Heart right ventricle (tissue), 16 donors: ENCODE measurements at regions not wholly inside any gene's neighbourhood (a gene's known extent, or its start where the extent isn't known, plus 50 kb on each side); places are given as distances from the start of the nearest gene placed in this dataset.

Experiments
- ATAC-seq, 8 donors: fragments of 200-7000 bp; cut with Tn5 transposase; one replicate each; pipeline ENCODE4 v1.9.1; 2020; ENCODE audit warnings: mild to moderate bottlenecking in 8 of 8, moderate library complexity in 8 of 8, moderate number of reproducible peaks in 1 of 8
- DNase-seq, 2 donors: peaks; one replicate each; pipeline ENCODE4 v3.0.0-alpha.2; 2020
- H3K27ac ChIP-seq, 10 donors: fragments of 200-600 bp; sonication (generic) in 2 of 10; one replicate each; pipeline versions ENCODE4 v1.5.0 to v1.8.0; 2020 to 2022; ENCODE audit warnings: mild to moderate bottlenecking in 3 of 10
- H3K27me3 ChIP-seq, 7 donors: fragments of 200-600 bp; one replicate each; pipeline ENCODE4 v1.8.0; 2021 to 2022; ENCODE audit warnings: mild to moderate bottlenecking in 2 of 7
- H3K36me3 ChIP-seq, 9 donors: fragments of 200-600 bp; sonication (generic) in 1 of 9; one replicate each; pipeline versions ENCODE4 v1.5.0 to v1.8.0; 2020 to 2022; ENCODE audit warnings: mild to moderate bottlenecking in 2 of 9
- H3K4me1 ChIP-seq, 9 donors: fragments of 200-600 bp; sonication (generic) in 1 of 9; one replicate each; pipeline versions ENCODE4 v1.5.0 to v1.8.0; 2020 to 2022; ENCODE audit warnings: mild to moderate bottlenecking in 4 of 9
- H3K4me3 ChIP-seq, 10 donors: fragments of 200-600 bp; sonication (generic) in 2 of 10; one replicate each; pipeline versions ENCODE4 v1.5.0 to v1.8.0; 2020 to 2022; ENCODE audit warnings: mild to moderate bottlenecking in 7 of 10, moderate library complexity in 2 of 10
- H3K9me3 ChIP-seq, 11 donors: fragments of 200-600 bp in 10 of 11; sonication (generic) in 2 of 11; one replicate each; pipeline versions ENCODE4 v1.5.0 to v1.8.0; 2013 to 2022; ENCODE audit warnings: mild to moderate bottlenecking in 2 of 11, control low read depth in 1 of 11, moderate library complexity in 1 of 11
- WGBS, 2 donors: extraction: QIAGEN DNeasy Blood & Tissue Kit; methylation state at CpG; one replicate each; pipeline ENCODE4 v1.1.7; 2013; ENCODE audit warnings: inconsistent platforms in 1 of 2; 5-methylcytosine and 5-hydroxymethylcytosine counted together
- intact Hi-C, 10 donors: fragments of 100-400 bp; cut with DNase I; formaldehyde crosslinking; loops; one replicate each; pipeline versions ENCODE4 v1.11.1 to v1.14.2; 2022
- TF ChIP-seq, protein P1 (sequence below), 9 donors: fragments of 200-600 bp; sonication (generic) in 2 of 9; IDR thresholded peaks; one replicate each; pipeline versions ENCODE4 v1.5.0 to v1.8.0; 2021 to 2022; ENCODE audit warnings: antibody characterized with exemption in 9 of 9, mild to moderate bottlenecking in 5 of 9, moderate library complexity in 1 of 9
- donor health status: Arrhythmogenic right ventricular cardiomyopathy.
- donor health status: ischemic (EF 13 %, LVEDD 7.1; RV severe dilation, severe dysfunction).
- donor health status: healthy with polysubstance abuse.
- donor health status: DM: no; HTN: yes; CAD: no.
- donor health status: DM: no; HTN: no; CAD: no.
- donor health status: ischemic (EF 25% LVEDD 6.9; RV normal size, moderate dysfunction).
- donor health status: ischemic (EF 25% LVEDD 5.7; RV mildly dilated, moderate dysfunction).
- donor health status: healthy.
- donor health status: DM: yes; HTN: yes; CAD: no.
- donor health status: Ischemic cardiomyopathy.
- donor health status: ischemic (EF 35%, LVEDD 5.7; RV mildly dilated, moderate dysfunction).
- donor health status: nonischemic (EF 11% LVEDD 7.7; RV severe dilation, severe dysfunction).
- donor health status: DM: yes; HTN: yes; CAD: no.
- donor health status: PGD.
- donor health status: ischemic (EF 29% LVEDD 5.4; RV normal size, mild dysfunction).
- donor health status: nonischemic (EF 23%, LVEDD 6.1; RV moderate dilation, normal function).

DNA sequence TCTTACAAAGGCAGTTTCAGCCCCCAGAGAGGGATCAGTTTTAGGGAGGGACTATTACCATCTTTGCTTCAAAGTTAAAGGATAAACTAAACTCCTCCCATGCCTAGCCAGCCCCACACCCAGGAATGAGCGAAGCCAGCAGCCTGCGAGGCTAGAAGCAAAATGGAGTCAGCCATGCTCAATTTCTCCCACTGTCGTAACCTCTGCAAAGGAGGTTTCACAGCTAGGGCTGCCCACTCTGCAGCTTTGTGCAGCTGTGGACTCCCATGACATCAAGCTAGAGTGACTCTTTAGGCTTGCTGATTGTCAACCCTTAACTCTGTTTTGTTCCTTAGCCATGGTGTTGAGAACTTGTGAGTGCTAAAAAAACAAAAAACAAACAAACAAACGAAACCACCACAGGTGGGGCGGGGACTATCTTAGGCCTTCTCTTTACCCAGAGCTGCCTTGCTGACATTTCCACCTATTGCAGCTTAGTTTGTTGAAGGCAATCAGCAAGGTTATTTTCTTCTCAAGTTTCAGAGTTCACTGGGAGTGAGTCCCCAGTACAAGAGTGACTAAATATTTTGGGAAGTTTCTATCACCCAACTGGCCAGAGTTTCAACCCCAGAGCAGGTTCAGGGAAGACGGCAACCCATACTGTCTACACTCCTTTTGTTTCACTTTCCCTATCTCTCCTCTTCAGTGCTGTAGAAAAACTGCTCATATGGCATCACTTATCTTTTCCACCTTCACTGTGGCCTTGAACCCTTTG is 592.1 kb downstream of the XIRP2 start:
- no peak overlapping the region for H3K27ac ChIP-seq
- H3K27me3 ChIP-seq: no peaks in the 10 kb centered on the region
- no peaks in the 10 kb centered on the region for H3K36me3 ChIP-seq
- no peak overlapping the region for H3K4me3 ChIP-seq
- intact Hi-C loops: no loop called here
- ATAC-seq (no peak), DNase-seq (no peak)
- H3K9me3 ChIP-seq: no peaks in the 10 kb centered on the region
- WGBS, 2 donors: 80 to 85% methylated on average over 6 of the region's 6 CpGs
- H3K4me1 ChIP-seq: no peaks in the 10 kb centered on the region
- TF ChIP-seq, protein P1, sequence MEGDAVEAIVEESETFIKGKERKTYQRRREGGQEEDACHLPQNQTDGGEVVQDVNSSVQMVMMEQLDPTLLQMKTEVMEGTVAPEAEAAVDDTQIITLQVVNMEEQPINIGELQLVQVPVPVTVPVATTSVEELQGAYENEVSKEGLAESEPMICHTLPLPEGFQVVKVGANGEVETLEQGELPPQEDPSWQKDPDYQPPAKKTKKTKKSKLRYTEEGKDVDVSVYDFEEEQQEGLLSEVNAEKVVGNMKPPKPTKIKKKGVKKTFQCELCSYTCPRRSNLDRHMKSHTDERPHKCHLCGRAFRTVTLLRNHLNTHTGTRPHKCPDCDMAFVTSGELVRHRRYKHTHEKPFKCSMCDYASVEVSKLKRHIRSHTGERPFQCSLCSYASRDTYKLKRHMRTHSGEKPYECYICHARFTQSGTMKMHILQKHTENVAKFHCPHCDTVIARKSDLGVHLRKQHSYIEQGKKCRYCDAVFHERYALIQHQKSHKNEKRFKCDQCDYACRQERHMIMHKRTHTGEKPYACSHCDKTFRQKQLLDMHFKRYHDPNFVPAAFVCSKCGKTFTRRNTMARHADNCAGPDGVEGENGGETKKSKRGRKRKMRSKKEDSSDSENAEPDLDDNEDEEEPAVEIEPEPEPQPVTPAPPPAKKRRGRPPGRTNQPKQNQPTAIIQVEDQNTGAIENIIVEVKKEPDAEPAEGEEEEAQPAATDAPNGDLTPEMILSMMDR (IDR thresholded peaks at IDR 0.05): no peak

DNA sequence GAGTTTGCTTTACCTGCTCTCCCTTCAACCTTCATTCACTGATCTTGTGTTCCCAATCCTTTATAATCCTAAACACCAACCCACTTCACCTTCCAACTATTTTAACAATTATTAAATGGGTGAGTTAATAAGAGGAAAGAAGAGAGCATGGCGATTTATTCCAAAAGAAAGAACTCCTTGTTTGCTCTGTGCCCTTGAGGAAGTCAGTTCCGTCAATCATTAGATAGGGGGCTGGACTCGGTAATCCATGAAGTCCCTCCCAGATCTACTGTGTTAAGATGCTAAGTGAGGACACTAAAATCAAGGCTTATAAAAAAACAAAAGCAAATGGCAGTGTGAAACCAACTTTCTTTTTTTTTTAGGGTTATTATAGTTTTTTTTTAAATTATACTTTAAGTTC is 589.9 kb downstream of the XIRP2 start:
- ATAC-seq: no peak
- 83 to 85% methylated on average over 3 of the region's 3 CpGs for WGBS, 2 donors
- TF ChIP-seq, protein P1 (IDR thresholded peaks at IDR 0.05): no peak

GRCh38 chr2:167475791-167476190 is 587.5 kb downstream of the XIRP2 start:
- no peaks in the 10 kb centered on the region for H3K27me3 ChIP-seq
- H3K4me1 ChIP-seq: no peaks in the 10 kb centered on the region
- no peak overlapping the region for H3K4me3 ChIP-seq
- WGBS, 2 donors: 64 to 67% methylated on average over 2 of the region's 2 CpGs
- H3K9me3 ChIP-seq: no peaks in the 10 kb centered on the region
- intact Hi-C loops: no loop called here
- H3K36me3 ChIP-seq: no peaks in the 10 kb centered on the region
- H3K27ac ChIP-seq: no peak overlapping the region
- TF ChIP-seq, protein P1 (IDR thresholded peaks at IDR 0.05): no peak
- DNase-seq (no peak), ATAC-seq (no peak)

More for the DNA sequence above, 589.9 kb downstream of the XIRP2 start:
- H3K27ac ChIP-seq: no peak overlapping the region
- no peak for DNase-seq
- no peaks in the 10 kb centered on the region for H3K36me3 ChIP-seq
- intact Hi-C loops: no loop called here
- H3K4me3 ChIP-seq: no peak overlapping the region
- no peaks in the 10 kb centered on the region for H3K4me1 ChIP-seq
- H3K9me3 ChIP-seq: no peaks in the 10 kb centered on the region
- H3K27me3 ChIP-seq: no peaks in the 10 kb centered on the region

GRCh38 chr2:167471734-167472133 is 583.5 kb downstream of the XIRP2 start:
- H3K9me3 ChIP-seq: no peaks in the 10 kb centered on the region
- H3K4me3 ChIP-seq: no peak overlapping the region
- no peak for ATAC-seq
- DNase-seq: no peak
- TF ChIP-seq, protein P1 (IDR thresholded peaks at IDR 0.05): no peak
- no peaks in the 10 kb centered on the region for H3K27me3 ChIP-seq
- no peaks in the 10 kb centered on the region for H3K4me1 ChIP-seq
- H3K27ac ChIP-seq: no peak overlapping the region
- intact Hi-C loops: no loop called here
- no peaks in the 10 kb centered on the region for H3K36me3 ChIP-seq
